Naive thymus-derived CD8-positive, alpha-beta T cell (primary cell): ENCODE measurements at regions not wholly inside any gene's neighbourhood (a gene's known extent, or its start where the extent isn't known, plus 50 kb on each side); places are given as distances from the start of the nearest gene placed in this dataset.
A peak's percentile ranks its signal among the peaks of the same experiment; 100 is the strongest.

Source experiments
- ATAC-seq, 2 donors: fragments of 150-1000 bp; cut with Tn5 transposase in 1 of 2; sonication (Bioruptor Pico), chemical (Tn5 transposase) in 1 of 2; 1 replicate in 1 of 2; 2 replicates in 1 of 2; pipeline ENCODE4 v1.10.0; 2021; ENCODE audit warnings: mild to moderate bottlenecking in 2 of 2, moderate library complexity in 2 of 2
- POLR2A ChIA-PET: fragments of 350-600 bp; sonication (Branson Sonifier 250); formaldehyde crosslinking; loops from one replicate; lab custom pipeline; 2021; ENCODE audit warnings: antibody characterized with exemption; lab: Charles Lee
- DNase-seq, 10 donors: peaks; one replicate each; pipeline versions ENCODE4 v3.0.0 to v3.0.0-alpha.2; 2020 to 2022
- H3K27ac Mint-ChIP-seq, 10 donors: one replicate each; pipeline ENCODE4 v1.8.0; 2020 to 2022; ENCODE audit warnings: mild to moderate bottlenecking in 10 of 10, mixed read lengths in 10 of 10, moderate library complexity in 4 of 10, inconsistent platforms in 1 of 10
- H3K27me3 Mint-ChIP-seq, 5 donors: one replicate each; pipeline ENCODE4 v1.8.0; 2021 to 2022; ENCODE audit warnings: mixed read lengths in 5 of 5
- H3K36me3 Mint-ChIP-seq, 3 donors: one replicate each; pipeline ENCODE4 v1.8.0; 2020 to 2022; ENCODE audit warnings: mixed read lengths in 3 of 3, mild to moderate bottlenecking in 2 of 3, inconsistent platforms in 1 of 3
- H3K4me1 Mint-ChIP-seq, 4 donors: one replicate each; pipeline ENCODE4 v1.8.0; 2021 to 2022; ENCODE audit warnings: mixed read lengths in 4 of 4
- H3K4me3 Mint-ChIP-seq, 10 donors: one replicate each; pipeline ENCODE4 v1.8.0; 2020 to 2022; ENCODE audit warnings: mild to moderate bottlenecking in 10 of 10, mixed read lengths in 10 of 10, moderate library complexity in 6 of 10, inconsistent platforms in 1 of 10
- H3K9me3 Mint-ChIP-seq, 9 donors: one replicate each; pipeline ENCODE4 v1.8.0; 2020 to 2022; ENCODE audit warnings: mixed read lengths in 9 of 9, mild to moderate bottlenecking in 3 of 9, inconsistent platforms in 1 of 9, moderate library complexity in 1 of 9

GRCh38 chr18:67862069-67862468 is 345.5 kb upstream of the DSEL start:
- H3K9me3 Mint-ChIP-seq, result peaks cover 0 to 13% (median 2%) of the 10 kb centered on the region in 9 donors
- no peak overlapping the region for H3K4me3 Mint-ChIP-seq
- no peak overlapping the region for H3K27ac Mint-ChIP-seq
- no peaks in the 10 kb centered on the region for H3K36me3 Mint-ChIP-seq
- H3K27me3 Mint-ChIP-seq, result peaks cover 0 to 10% (median 0%) of the 10 kb centered on the region in 5 donors
- DNase-seq (no peak), ATAC-seq (no peak)
- POLR2A ChIA-PET, result no interaction called here
- no peaks in the 10 kb centered on the region for H3K4me1 Mint-ChIP-seq

DNA sequence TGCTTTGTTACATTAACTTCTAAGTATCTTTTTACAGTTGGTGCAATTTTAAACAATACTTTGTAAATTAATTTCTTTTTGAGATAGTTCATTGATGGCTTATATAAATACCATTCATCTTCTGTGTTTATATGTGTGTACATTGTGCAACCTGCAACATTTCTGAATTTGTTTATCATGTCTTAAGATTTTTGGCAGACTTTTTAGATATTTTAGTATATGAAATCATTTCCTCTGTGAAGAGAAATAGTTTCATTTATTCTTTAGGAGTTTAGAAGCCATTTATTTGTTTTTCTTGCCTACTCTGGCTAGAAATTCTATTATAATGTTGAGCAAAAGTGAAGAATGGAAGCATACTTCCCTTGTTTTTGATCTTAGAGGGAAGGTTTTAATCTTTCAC is 337.8 kb upstream of the DSEL start:
- H3K27me3 Mint-ChIP-seq, result peaks cover 0 to 7% (median 0%) of the 10 kb centered on the region in 5 donors
- peaks cover 0 to 13% (median 0%) of the 10 kb centered on the region in 9 donors for H3K9me3 Mint-ChIP-seq
- no peaks in the 10 kb centered on the region for H3K36me3 Mint-ChIP-seq
- H3K27ac Mint-ChIP-seq, result no peak overlapping the region
- no peak for DNase-seq
- H3K4me3 Mint-ChIP-seq, result no peak overlapping the region
- H3K4me1 Mint-ChIP-seq, result no peaks in the 10 kb centered on the region
- ATAC-seq, result no peak
- POLR2A ChIA-PET, result no interaction called here

GRCh38 chr18:67846422-67847098 is 330.0 kb upstream of the DSEL start:
- H3K4me1 Mint-ChIP-seq, result no peaks in the 10 kb centered on the region
- no peaks in the 10 kb centered on the region for H3K36me3 Mint-ChIP-seq
- ATAC-seq (no peak), DNase-seq (no peak)
- POLR2A ChIA-PET, result no interaction called here
- H3K4me3 Mint-ChIP-seq, result no peak overlapping the region
- H3K27me3 Mint-ChIP-seq, result peaks cover 2 to 10% (median 4%) of the 10 kb centered on the region in 5 donors
- peaks cover 0 to 3% (median 0%) of the 10 kb centered on the region in 9 donors for H3K9me3 Mint-ChIP-seq
- peak overlapping the region in 1 of 10 donors; percentile 45 for H3K27ac Mint-ChIP-seq

DNA sequence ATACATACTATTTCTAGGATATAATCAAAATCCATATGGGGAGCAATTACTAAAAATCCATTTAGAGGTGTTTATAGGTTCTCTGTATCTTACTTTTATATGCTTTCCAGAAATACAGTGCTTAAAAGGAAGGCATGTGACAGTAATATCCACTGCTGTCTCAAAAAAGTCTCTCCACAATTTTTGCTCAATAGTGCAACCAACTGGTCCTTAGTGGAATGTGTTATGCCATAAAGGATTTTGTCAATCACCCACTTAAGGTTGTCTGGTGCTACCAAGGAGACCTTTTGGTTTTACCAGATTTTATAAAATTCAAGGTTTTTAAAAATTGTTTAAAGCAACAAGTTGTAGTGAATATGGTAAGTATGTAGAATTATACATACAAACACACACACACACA is 328.5 kb upstream of the DSEL start:
- no peaks in the 10 kb centered on the region for H3K36me3 Mint-ChIP-seq
- H3K9me3 Mint-ChIP-seq, result peaks cover 0 to 3% (median 0%) of the 10 kb centered on the region in 9 donors
- no peak for DNase-seq
- POLR2A ChIA-PET, result no interaction called here
- H3K27ac Mint-ChIP-seq, result no peak overlapping the region
- no peak overlapping the region for H3K4me3 Mint-ChIP-seq
- peaks cover 2 to 10% (median 4%) of the 10 kb centered on the region in 5 donors for H3K27me3 Mint-ChIP-seq
- no peaks in the 10 kb centered on the region for H3K4me1 Mint-ChIP-seq
- no peak for ATAC-seq

DNA sequence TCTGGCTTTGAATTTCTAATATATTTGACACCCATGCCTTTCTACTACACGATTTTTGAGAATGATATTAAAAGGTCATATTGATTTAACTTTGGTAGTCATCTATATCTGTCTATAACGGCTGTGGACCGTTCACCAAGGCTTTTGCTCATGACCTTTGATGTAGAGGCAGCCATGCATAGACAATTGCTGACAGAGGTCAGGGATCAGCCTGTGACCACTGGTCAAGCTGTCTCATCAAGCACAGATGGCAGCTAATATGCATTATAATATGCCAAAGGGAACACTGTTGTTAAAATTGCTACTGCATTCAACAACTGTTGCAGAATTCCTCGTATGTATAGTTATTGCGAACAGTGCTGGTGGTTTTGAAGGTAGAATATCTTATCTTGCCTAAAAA is 323.9 kb upstream of the DSEL start:
- no peak overlapping the region for H3K27ac Mint-ChIP-seq
- no peaks in the 10 kb centered on the region for H3K9me3 Mint-ChIP-seq
- DNase-seq, result no peak
- H3K4me3 Mint-ChIP-seq, result no peak overlapping the region
- H3K36me3 Mint-ChIP-seq, result no peaks in the 10 kb centered on the region
- H3K27me3 Mint-ChIP-seq, result peaks cover 0 to 13% (median 4%) of the 10 kb centered on the region in 5 donors
- POLR2A ChIA-PET, result no interaction called here
- ATAC-seq, result no peak
- H3K4me1 Mint-ChIP-seq, result no peaks in the 10 kb centered on the region

DNA sequence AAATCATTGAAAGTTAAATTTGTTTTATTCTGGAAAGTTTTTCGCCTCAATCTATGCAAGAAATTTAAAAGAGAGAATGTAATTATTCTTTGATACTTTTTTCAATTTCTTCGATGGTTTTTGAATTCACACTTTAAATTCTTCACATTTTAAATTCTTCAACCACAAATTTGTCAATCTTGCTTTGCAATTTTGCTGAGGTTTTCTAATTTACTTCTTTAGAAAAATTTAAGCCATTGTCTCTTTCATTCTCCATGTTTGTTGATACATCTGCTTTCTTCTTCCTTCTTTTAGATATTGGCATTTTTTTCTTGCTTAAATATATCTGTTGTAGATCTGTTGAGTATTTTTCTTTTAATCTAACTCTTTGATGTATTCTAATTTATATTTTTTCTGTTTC is 301.9 kb upstream of the DSEL start:
- H3K4me1 Mint-ChIP-seq, result no peaks in the 10 kb centered on the region
- DNase-seq (no peak), ATAC-seq (no peak)
- peaks cover 0 to 10% (median 3%) of the 10 kb centered on the region in 5 donors for H3K27me3 Mint-ChIP-seq
- H3K9me3 Mint-ChIP-seq, result no peaks in the 10 kb centered on the region
- no peak overlapping the region for H3K27ac Mint-ChIP-seq
- no peak overlapping the region for H3K4me3 Mint-ChIP-seq
- POLR2A ChIA-PET, result no interaction called here
- H3K36me3 Mint-ChIP-seq, result no peaks in the 10 kb centered on the region

GRCh38 chr18:67815280-67815679 is 298.8 kb upstream of the DSEL start:
- peaks cover 0 to 4% (median 0%) of the 10 kb centered on the region in 5 donors for H3K27me3 Mint-ChIP-seq
- POLR2A ChIA-PET, result no interaction called here
- no peaks in the 10 kb centered on the region for H3K9me3 Mint-ChIP-seq
- H3K27ac Mint-ChIP-seq, result no peak overlapping the region
- no peaks in the 10 kb centered on the region for H3K4me1 Mint-ChIP-seq
- no peak overlapping the region for H3K4me3 Mint-ChIP-seq
- no peaks in the 10 kb centered on the region for H3K36me3 Mint-ChIP-seq
- ATAC-seq, result no peak
- DNase-seq, result no peak

- POLR2A ChIA-PET, result no interaction called here
- Mint-ChIP-seq H3K27me3 (peaks cover 0 to 2% (median 0%) of the 10 kb centered on the region in 5 donors), H3K27ac (no peak overlapping the region), H3K4me1 (no peaks in the 10 kb centered on the region), H3K36me3 (no peaks in the 10 kb centered on the region), H3K9me3 (no peaks in the 10 kb centered on the region), H3K4me3 (no peak overlapping the region)
- no peak for ATAC-seq
- no peak for DNase-seq
These were observed 297.0 kb upstream of the DSEL start for GRCh38 chr18:67813380-67814028.

DNA sequence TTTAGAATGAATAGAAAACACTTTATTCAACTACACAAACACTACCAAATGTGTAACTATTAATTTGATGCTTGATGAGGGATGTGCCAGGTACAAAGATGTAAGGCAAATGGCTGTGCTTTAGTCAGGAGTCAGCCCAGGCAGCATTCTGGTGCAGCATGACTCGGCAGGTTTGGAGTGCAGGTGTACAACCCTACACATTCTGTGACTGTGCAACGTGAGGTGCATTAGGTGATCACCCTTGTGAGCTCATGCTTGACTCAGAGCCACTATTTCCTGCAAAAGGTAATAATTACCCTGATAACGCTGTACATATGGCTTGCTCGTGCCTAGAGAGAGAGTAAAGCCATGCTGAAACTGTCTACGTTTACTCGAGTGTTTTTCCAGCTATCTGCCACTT is 288.7 kb upstream of the DSEL start:
- Mint-ChIP-seq H3K27me3 (peaks cover 0 to 2% (median 0%) of the 10 kb centered on the region in 5 donors), H3K4me3 (no peak overlapping the region), H3K4me1 (no peaks in the 10 kb centered on the region), H3K36me3 (no peaks in the 10 kb centered on the region), H3K9me3 (peaks cover 0 to 18% (median 2%) of the 10 kb centered on the region in 9 donors), H3K27ac (no peak overlapping the region)
- peak in 1 of 10 donors; percentile 9 for DNase-seq
- no peak for ATAC-seq
- POLR2A ChIA-PET, result no interaction called here

GRCh38 chr18:67794521-67794920 is 278.0 kb upstream of the DSEL start:
- Mint-ChIP-seq H3K27ac (no peak overlapping the region), H3K4me1 (no peaks in the 10 kb centered on the region), H3K9me3 (no peaks in the 10 kb centered on the region), H3K27me3 (peaks cover 0 to 24% (median 2%) of the 10 kb centered on the region in 5 donors), H3K4me3 (no peak overlapping the region), H3K36me3 (no peaks in the 10 kb centered on the region)
- POLR2A ChIA-PET, result no interaction called here
- ATAC-seq (no peak), DNase-seq (no peak)

DNA sequence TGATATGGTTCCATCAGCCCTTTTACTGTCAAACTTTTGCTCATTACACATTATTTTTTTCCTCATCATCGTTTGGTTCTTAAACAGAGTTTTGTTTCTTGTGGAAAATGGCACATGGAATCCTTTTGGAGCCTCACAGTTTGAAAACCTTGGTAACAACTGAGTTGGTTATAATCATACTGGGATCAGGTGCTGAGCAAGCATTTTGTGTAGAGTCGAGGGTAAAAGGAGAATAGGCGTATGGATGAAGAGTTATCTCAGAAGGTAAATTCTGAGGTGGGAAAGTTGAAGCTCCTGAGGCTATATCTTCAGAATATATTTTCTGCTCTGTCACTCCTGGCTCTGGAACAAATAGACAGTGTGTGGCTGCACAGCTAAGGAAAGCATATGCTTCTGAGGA is 274.0 kb upstream of the DSEL start:
- DNase-seq (no peak), ATAC-seq (no peak)
- POLR2A ChIA-PET, result no interaction called here
- no peak overlapping the region for H3K27ac Mint-ChIP-seq
- H3K36me3 Mint-ChIP-seq, result peaks cover 0 to 4% (median 2%) of the 10 kb centered on the region in 3 donors
- H3K4me3 Mint-ChIP-seq, result no peak overlapping the region
- peaks cover 0 to 21% (median 2%) of the 10 kb centered on the region in 5 donors for H3K27me3 Mint-ChIP-seq
- H3K4me1 Mint-ChIP-seq, result no peaks in the 10 kb centered on the region
- H3K9me3 Mint-ChIP-seq, result peaks cover 0 to 2% (median 0%) of the 10 kb centered on the region in 9 donors

- Mint-ChIP-seq H3K27me3 (peaks cover 0 to 20% (median 2%) of the 10 kb centered on the region in 5 donors), H3K36me3 (peaks cover 0 to 4% (median 2%) of the 10 kb centered on the region in 3 donors), H3K9me3 (peaks cover 0 to 2% (median 0%) of the 10 kb centered on the region in 9 donors), H3K27ac (no peak overlapping the region), H3K4me1 (no peaks in the 10 kb centered on the region), H3K4me3 (no peak overlapping the region)
- DNase-seq (no peak), ATAC-seq (no peak)
- POLR2A ChIA-PET, result no interaction called here
These were observed 272.6 kb upstream of the DSEL start for GRCh38 chr18:67789165-67789545.

GRCh38 chr18:67788310-67789164 is 272.0 kb upstream of the DSEL start:
- Mint-ChIP-seq H3K4me3 (no peak overlapping the region), H3K4me1 (no peaks in the 10 kb centered on the region), H3K27me3 (peaks cover 2 to 20% (median 2%) of the 10 kb centered on the region in 5 donors), H3K27ac (peak overlapping the region in 1 of 10 donors; percentile 23), H3K9me3 (peaks cover 0 to 2% (median 0%) of the 10 kb centered on the region in 9 donors), H3K36me3 (peaks cover 0 to 4% (median 2%) of the 10 kb centered on the region in 3 donors)
- DNase-seq, result no peak
- ATAC-seq, result no peak
- POLR2A ChIA-PET, result no interaction called here
